ENCODE measurements at regions not wholly inside any gene's neighbourhood (a gene's known extent, or its start where the extent isn't known, plus 50 kb on each side); places are given as distances from the start of the nearest gene placed in this dataset.

- TF ChIP-seq SRF (IDR thresholded peaks at IDR 0.05; ENCODE audit: low read depth in 2 of 2, low read length in 2 of 2) (no peak), CTCF (IDR thresholded peaks at IDR 0.05 in 2 of 3, conservative IDR thresholded peaks at IDR 0.05 in 1 of 3; ENCODE audit: control insufficient read depth in 2 of 3, extremely low read depth in 1 of 3, insufficient read depth in 1 of 3, low read depth in 3 of 3, low read length in 3 of 3) (no peak), JUNB (IDR thresholded peaks at IDR 0.05) (no peak), POLR2A (IDR thresholded peaks at IDR 0.05; ENCODE audit: low read depth, low read length) (no peak), BCL3 (IDR thresholded peaks at IDR 0.05; ENCODE audit: borderline replicate concordance, insufficient read depth, low read depth, low read length, poor library complexity, severe bottlenecking) (no peak), SMAD1 (IDR thresholded peaks at IDR 0.05; ENCODE audit: low read depth, partially characterized antibody) (no peak), SREBF2 (IDR thresholded peaks at IDR 0.05; ENCODE audit: low read length) (no peak)
Observed at GRCh38 chr6:48889429-48889828, 573.6 kb downstream of the MMUT start.

Data from GM12878 (cell line).